GM12878 (cell line): ENCODE measurements at regions not wholly inside any gene's neighbourhood (a gene's known extent, or its start where the extent isn't known, plus 50 kb on each side); places are given as distances from the start of the nearest gene placed in this dataset.

ENCODE experiments used
- ATAC-seq: fragments of 200-7000 bp; cut with Tn5 transposase; 3 replicates; pipeline ENCODE4 v1.9.1; 2020; ENCODE audit warnings: mild to moderate bottlenecking, moderate library complexity
- BruUV-seq: library from RNA; stranded (reverse); fragments of 400-500 nt; replicated peaks from 2 replicates; lab custom pipeline; 2021; lab: Mats Ljungman, UMichigan
- CTCF ChIA-PET: fragments of 300-600 bp; sonication (Branson Sonifier 250); formaldehyde crosslinking; extraction: SDS; loops from one replicate; lab custom pipeline; 2021; ENCODE audit warnings: inconsistent platforms; lab: Yijun Ruan, JAX
- POLR2A ChIA-PET: fragments of 350-600 bp; formaldehyde crosslinking; extraction: SDS; loops from one replicate; lab custom pipeline; 2021; ENCODE audit warnings: inconsistent platforms; lab: Charles Lee
- RAD21 ChIA-PET: fragments of 300-600 bp; sonication (Branson Sonifier 250); formaldehyde crosslinking; loops from one replicate; lab custom pipeline; 2023; ENCODE audit warnings: antibody characterized with exemption; ENCODE audit not compliant: unreplicated experiment; lab: Charles Lee
- SMC1A ChIA-PET: fragments of 300-600 bp; sonication (Branson Sonifier 250); formaldehyde crosslinking; loops from one replicate; lab custom pipeline; 2023; ENCODE audit not compliant: unreplicated experiment, uncharacterized antibody; lab: Charles Lee
- DNase-seq: peaks from one replicate; pipeline ENCODE4 v3.0.0-alpha.2; 2011; ENCODE audit warnings: low read depth, low spot score
- FAIRE-seq: peaks from 3 replicates; lab custom pipeline; 2011; peaks lifted over from hg19 to GRCh38; lab: Jason Lieb, UNC
- H2AFZ ChIP-seq: 2 replicates; pipeline ENCODE4 v1.6.0; 2011; ENCODE audit warnings: low read depth, low read length, control low read depth; ENCODE audit not compliant: control insufficient read depth
- H3K27ac ChIP-seq: 2 replicates; pipeline ENCODE4 v1.5.1; 2011; ENCODE audit warnings: control low read depth; ENCODE audit not compliant: control insufficient read depth, insufficient read depth
- H3K27me3 ChIP-seq, 2 experiments: replicated peaks in 1 of 2; 2 replicates each; pipeline versions ENCODE4 v1.6.0 to v1.6.1; 2011; ENCODE audit warnings: low read length in 1 of 2; ENCODE audit not compliant: control insufficient read depth in 2 of 2, insufficient read depth in 2 of 2
- H3K36me3 ChIP-seq, 2 experiments: 2 replicates each; pipeline ENCODE4 v1.5.1; 2011; ENCODE audit warnings: low read length in 1 of 2; ENCODE audit not compliant: control insufficient read depth in 2 of 2, insufficient read depth in 2 of 2
- H3K4me1 ChIP-seq: 2 replicates; pipeline ENCODE4 v1.6.1; 2011; ENCODE audit warnings: mild to moderate bottlenecking, low read length, moderate library complexity, mixed read lengths; ENCODE audit not compliant: control insufficient read depth, insufficient read depth
- H3K4me2 ChIP-seq: 2 replicates; pipeline ENCODE4 v1.6.0; 2011; ENCODE audit warnings: control low read depth; ENCODE audit not compliant: control insufficient read depth, insufficient read depth
- H3K4me3 ChIP-seq: fragments of 200-600 bp; sonication (generic); 2 replicates; pipeline ENCODE4 v1.5.1; 2016
- H3K79me2 ChIP-seq: 2 replicates; pipeline ENCODE4 v1.6.0; 2011; ENCODE audit warnings: low read length; ENCODE audit not compliant: control insufficient read depth, insufficient read depth
- H3K9ac ChIP-seq: 2 replicates; pipeline ENCODE4 v1.8.0; 2011; ENCODE audit warnings: low read length, control low read depth, mixed read lengths; ENCODE audit not compliant: control insufficient read depth, insufficient read depth
- H3K9me3 ChIP-seq: replicated peaks from 3 replicates; pipeline ENCODE4 v1.5.1; 2011; ENCODE audit warnings: mild to moderate bottlenecking, low read length; ENCODE audit not compliant: control insufficient read depth, insufficient read depth
- H4K20me1 ChIP-seq: 2 replicates; pipeline ENCODE4 v1.6.0; 2011; ENCODE audit not compliant: control insufficient read depth, insufficient read depth
- GABPA ChIP-seq: IDR thresholded peaks from 2 replicates; pipeline ENCODE4 v1.6.1; 2014; ENCODE audit warnings: antibody characterized with exemption, low read depth, mild to moderate bottlenecking, inconsistent platforms
- GATAD2B ChIP-seq: fragments of 450-650 bp; conservative IDR thresholded peaks from 2 replicates; pipeline ENCODE4 v1.6.1; 2017; ENCODE audit warnings: low read depth, mild to moderate bottlenecking, moderate library complexity
- IKZF2 ChIP-seq, 2 experiments: fragments of 450-650 bp; IDR thresholded peaks; 2 replicates each; pipeline ENCODE4 v1.6.1; 2017; ENCODE audit warnings: mild to moderate bottlenecking in 2 of 2, moderate library complexity in 2 of 2
- KDM1A ChIP-seq: fragments of 200-600 bp; sonication (generic); IDR thresholded peaks from 2 replicates; pipeline ENCODE4 v1.6.1; 2016; ENCODE audit warnings: borderline replicate concordance
- MEF2A ChIP-seq: IDR thresholded peaks from 2 replicates; pipeline ENCODE4 v1.6.1; 2011; ENCODE audit warnings: low read depth, mild to moderate bottlenecking, low read length, moderate library complexity; ENCODE audit not compliant: insufficient read depth
- RCOR1 ChIP-seq: conservative IDR thresholded peaks from 2 replicates; pipeline ENCODE4 v1.6.1; 2012; ENCODE audit warnings: low read depth, low read length, improper control_type of control experiment
- SP1 ChIP-seq: IDR thresholded peaks from one replicate; pipeline ENCODE4 v1.6.1; 2011; ENCODE audit warnings: low read depth, low read length
- TBL1XR1 ChIP-seq: IDR thresholded peaks from 2 replicates; pipeline ENCODE4 v1.6.1; 2012; ENCODE audit warnings: low read depth, low read length, improper control_type of control experiment
- ZSCAN29 ChIP-seq: fragments of 450-650 bp; IDR thresholded peaks from 2 replicates; pipeline ENCODE4 v1.6.1; 2017; ENCODE audit warnings: mild to moderate bottlenecking, moderate library complexity
- WGBS: methylation state at CpG from one replicate; pipeline ENCODE4 v1.1.6; 2016; ENCODE audit warnings: low lambda C conversion rate; ENCODE audit not compliant: insufficient replicate concordance, insufficient coverage; ENCODE audit errors: missing lambda C conversion rate; 5-methylcytosine and 5-hydroxymethylcytosine counted together
- in situ Hi-C: fragments of 300-500 bp; cut with MboI; formaldehyde crosslinking; loops from 9 replicates; pipeline ENCODE4 v1.14.3; 2018; ENCODE audit warnings: mixed read lengths
- intact Hi-C: fragments of 100-400 bp; cut with micrococcal nuclease; formaldehyde crosslinking; loops from one replicate; pipeline ENCODE4 v1.14.2; 2022; ENCODE audit not compliant: unreplicated experiment
- TF ChIP-seq, protein P1 (sequence below): IDR thresholded peaks from 2 replicates; pipeline ENCODE4 v1.6.1; 2012; ENCODE audit warnings: low read length, inconsistent platforms
- TF ChIP-seq, protein P2 (sequence below): fragments of 450-650 bp; IDR thresholded peaks from 2 replicates; pipeline ENCODE4 v1.6.1; 2017; ENCODE audit warnings: mild to moderate bottlenecking
- TF ChIP-seq, protein P3 (sequence below): fragments of 450-650 bp; IDR thresholded peaks from 2 replicates; pipeline ENCODE4 v1.6.1; 2017; ENCODE audit warnings: borderline replicate concordance

DNA sequence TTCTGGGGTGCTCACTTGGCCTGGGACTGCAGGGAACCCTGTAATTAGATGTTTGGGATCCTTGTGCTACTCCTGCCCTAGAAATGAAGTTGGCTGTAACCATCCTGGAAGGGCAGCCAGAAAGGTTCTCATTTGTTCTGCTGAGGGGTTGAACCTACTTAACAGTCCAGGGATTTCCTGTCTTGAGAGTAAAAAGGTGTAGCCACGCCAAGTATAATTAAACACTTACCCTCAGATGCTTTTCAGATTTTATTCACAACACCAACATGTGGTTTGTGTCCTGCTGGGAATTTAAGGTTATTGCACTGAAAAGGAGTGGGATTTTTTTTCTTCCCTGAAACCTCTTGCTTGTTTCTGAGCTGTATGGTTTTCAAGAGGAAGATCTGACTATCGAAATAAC is 222.4 kb upstream of the APCDD1 start:
- CTCF ChIA-PET: interaction anchor here (0.7 kb wide), 1 partner anchor 138 kb away, joined by 3 read pairs; no protein-coding TSS in a partner anchor
- SMC1A ChIA-PET: no interaction called here
- Histone ChIP-seq H3K9ac (no peak overlapping the region), H3K4me2 (no peak overlapping the region), H3K36me3 (no peaks in the 10 kb centered on the region), H3K27ac (no peak overlapping the region), H3K27me3 (0 out of 4 replicates have a peak, but pooled peaks cover 0 to 1% of the 10 kb centered on the region in 2 experiments), H3K9me3 (no peaks in the 10 kb centered on the region; the same call in 2 of the 3 replicates), H2AFZ (no peak overlapping the region), H4K20me1 (no peaks in the 10 kb centered on the region), H3K79me2 (no peaks in the 10 kb centered on the region), H3K4me3 (no peak overlapping the region), H3K4me1 (no peaks in the 10 kb centered on the region)
- intact Hi-C loops (no loop called here), in situ Hi-C loops (no loop called here)
- ATAC-seq (no peak), FAIRE-seq (no peak), DNase-seq (no peak)
- WGBS: 14% methylated on average over 2 of the region's 2 CpGs
- POLR2A ChIA-PET: no interaction called here
- RAD21 ChIA-PET: no interaction called here
- TF ChIP-seq, protein P1, sequence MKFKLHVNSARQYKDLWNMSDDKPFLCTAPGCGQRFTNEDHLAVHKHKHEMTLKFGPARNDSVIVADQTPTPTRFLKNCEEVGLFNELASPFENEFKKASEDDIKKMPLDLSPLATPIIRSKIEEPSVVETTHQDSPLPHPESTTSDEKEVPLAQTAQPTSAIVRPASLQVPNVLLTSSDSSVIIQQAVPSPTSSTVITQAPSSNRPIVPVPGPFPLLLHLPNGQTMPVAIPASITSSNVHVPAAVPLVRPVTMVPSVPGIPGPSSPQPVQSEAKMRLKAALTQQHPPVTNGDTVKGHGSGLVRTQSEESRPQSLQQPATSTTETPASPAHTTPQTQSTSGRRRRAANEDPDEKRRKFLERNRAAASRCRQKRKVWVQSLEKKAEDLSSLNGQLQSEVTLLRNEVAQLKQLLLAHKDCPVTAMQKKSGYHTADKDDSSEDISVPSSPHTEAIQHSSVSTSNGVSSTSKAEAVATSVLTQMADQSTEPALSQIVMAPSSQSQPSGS: no peak
- TF ChIP-seq GATAD2B (no peak), GABPA (no peak), RCOR1 (no peak), MEF2A (no peak), IKZF2 (IDR thresholded peaks at IDR 0.05) (no peak), ZSCAN29 (no peak), KDM1A (no peak), TBL1XR1 (no peak), SP1 (no peak)
- TF ChIP-seq, protein P2, sequence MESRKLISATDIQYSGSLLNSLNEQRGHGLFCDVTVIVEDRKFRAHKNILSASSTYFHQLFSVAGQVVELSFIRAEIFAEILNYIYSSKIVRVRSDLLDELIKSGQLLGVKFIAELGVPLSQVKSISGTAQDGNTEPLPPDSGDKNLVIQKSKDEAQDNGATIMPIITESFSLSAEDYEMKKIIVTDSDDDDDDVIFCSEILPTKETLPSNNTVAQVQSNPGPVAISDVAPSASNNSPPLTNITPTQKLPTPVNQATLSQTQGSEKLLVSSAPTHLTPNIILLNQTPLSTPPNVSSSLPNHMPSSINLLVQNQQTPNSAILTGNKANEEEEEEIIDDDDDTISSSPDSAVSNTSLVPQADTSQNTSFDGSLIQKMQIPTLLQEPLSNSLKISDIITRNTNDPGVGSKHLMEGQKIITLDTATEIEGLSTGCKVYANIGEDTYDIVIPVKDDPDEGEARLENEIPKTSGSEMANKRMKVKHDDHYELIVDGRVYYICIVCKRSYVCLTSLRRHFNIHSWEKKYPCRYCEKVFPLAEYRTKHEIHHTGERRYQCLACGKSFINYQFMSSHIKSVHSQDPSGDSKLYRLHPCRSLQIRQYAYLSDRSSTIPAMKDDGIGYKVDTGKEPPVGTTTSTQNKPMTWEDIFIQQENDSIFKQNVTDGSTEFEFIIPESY: no peak
- TF ChIP-seq, protein P3, sequence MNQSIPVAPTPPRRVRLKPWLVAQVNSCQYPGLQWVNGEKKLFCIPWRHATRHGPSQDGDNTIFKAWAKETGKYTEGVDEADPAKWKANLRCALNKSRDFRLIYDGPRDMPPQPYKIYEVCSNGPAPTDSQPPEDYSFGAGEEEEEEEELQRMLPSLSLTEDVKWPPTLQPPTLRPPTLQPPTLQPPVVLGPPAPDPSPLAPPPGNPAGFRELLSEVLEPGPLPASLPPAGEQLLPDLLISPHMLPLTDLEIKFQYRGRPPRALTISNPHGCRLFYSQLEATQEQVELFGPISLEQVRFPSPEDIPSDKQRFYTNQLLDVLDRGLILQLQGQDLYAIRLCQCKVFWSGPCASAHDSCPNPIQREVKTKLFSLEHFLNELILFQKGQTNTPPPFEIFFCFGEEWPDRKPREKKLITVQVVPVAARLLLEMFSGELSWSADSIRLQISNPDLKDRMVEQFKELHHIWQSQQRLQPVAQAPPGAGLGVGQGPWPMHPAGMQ: no peak
- BruUV-seq: no TSS peak
